ENCODE measurements at regions not wholly inside any gene's neighbourhood (a gene's known extent, or its start where the extent isn't known, plus 50 kb on each side); places are given as distances from the start of the nearest gene placed in this dataset.

DNA sequence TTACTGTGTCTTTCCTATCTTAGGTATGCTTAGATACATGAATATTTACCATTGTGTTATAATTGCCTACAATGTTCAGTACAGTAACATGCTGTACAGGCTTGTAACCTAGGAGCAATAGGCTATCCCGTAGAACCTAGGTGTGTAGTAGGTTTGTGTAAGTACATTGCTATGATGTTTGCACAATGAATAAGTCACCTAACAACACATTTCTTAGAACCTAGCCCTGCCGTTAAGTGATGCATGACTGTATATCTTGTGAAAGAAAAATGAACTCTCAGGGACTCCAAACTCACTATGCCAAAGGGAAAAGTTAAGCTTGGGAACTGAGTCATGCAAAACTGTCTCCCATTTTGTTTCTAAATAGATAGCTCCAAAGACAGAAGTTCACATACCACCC is 91.5 kb upstream of the ACP3 start:
- TF ChIP-seq POLR2A (IDR thresholded peaks at IDR 0.05; ENCODE audit: low read length) (no peak), GATA1 (IDR thresholded peaks at IDR 0.05; ENCODE audit: low read depth, low read length) (no peak)
